DMS79 treated with DMSO at 0.1 percent for 48 hours (cell line): ENCODE measurements at regions not wholly inside any gene's neighbourhood (a gene's known extent, or its start where the extent isn't known, plus 50 kb on each side); places are given as distances from the start of the nearest gene placed in this dataset.

Experiments used
- DNase-seq: peaks from one replicate; lab custom pipeline; 2025; lab: John Stamatoyannopoulos, UW

GRCh38 chr5:5633579-5633978, 211.1 kb downstream of the ICE1 start:
- no peak for DNase-seq

- DNase-seq = no peak
Observed at GRCh38 chr5:5632678-5633077, 210.2 kb downstream of the ICE1 start.

GRCh38 chr5:5629607-5629978, 207.1 kb downstream of the ICE1 start:
- no peak for DNase-seq

- DNase-seq = no peak
Observed at GRCh38 chr5:5628866-5629606, 206.6 kb downstream of the ICE1 start.

GRCh38 chr5:5626412-5626811, 203.9 kb downstream of the ICE1 start:
- DNase-seq = no peak

- DNase-seq = no peak
Observed at GRCh38 chr5:5625491-5625890, 203.0 kb downstream of the ICE1 start.

GRCh38 chr5:5623397-5623796, 200.9 kb downstream of the ICE1 start:
- DNase-seq = no peak

GRCh38 chr5:5622806-5623205, 200.3 kb downstream of the ICE1 start:
- DNase-seq = no peak

GRCh38 chr5:5619546-5619945, 197.1 kb downstream of the ICE1 start:
- no peak for DNase-seq

GRCh38 chr5:5617024-5617423, 194.5 kb downstream of the ICE1 start:
- DNase-seq = no peak

GRCh38 chr5:5616247-5616895, 193.9 kb downstream of the ICE1 start:
- no peak for DNase-seq

GRCh38 chr5:5615569-5615968, 193.1 kb downstream of the ICE1 start:
- DNase-seq = no peak

GRCh38 chr5:5613261-5613990, 190.9 kb downstream of the ICE1 start:
- DNase-seq = no peak

GRCh38 chr5:5612096-5612495, 189.6 kb downstream of the ICE1 start:
- DNase-seq = no peak

- no peak for DNase-seq
Observed at GRCh38 chr5:5609935-5610334, 187.5 kb downstream of the ICE1 start.

- no peak for DNase-seq
Observed at GRCh38 chr5:5605170-5605764, 182.8 kb downstream of the ICE1 start.

GRCh38 chr5:5602554-5602953, 180.1 kb downstream of the ICE1 start:
- DNase-seq = no peak

- no peak for DNase-seq
Observed at GRCh38 chr5:5598547-5599113, 176.2 kb downstream of the ICE1 start.

GRCh38 chr5:5593391-5593790, 170.9 kb downstream of the ICE1 start:
- DNase-seq = no peak

- DNase-seq = peak; percentile 1
Observed at GRCh38 chr5:5592541-5592940, 170.1 kb downstream of the ICE1 start.

GRCh38 chr5:5591567-5591966, 169.1 kb downstream of the ICE1 start:
- DNase-seq = no peak

- DNase-seq = no peak
Observed at GRCh38 chr5:5589857-5590256, 167.4 kb downstream of the ICE1 start.
